ENCODE measurements at regions not wholly inside any gene's neighbourhood (a gene's known extent, or its start where the extent isn't known, plus 50 kb on each side); places are given as distances from the start of the nearest gene placed in this dataset.
"Not testable (repeated sequence)": the region's sequence is repeated elsewhere in the genome, so short reads cannot be mapped to it uniquely, and the experiment has no call there.

DNA sequence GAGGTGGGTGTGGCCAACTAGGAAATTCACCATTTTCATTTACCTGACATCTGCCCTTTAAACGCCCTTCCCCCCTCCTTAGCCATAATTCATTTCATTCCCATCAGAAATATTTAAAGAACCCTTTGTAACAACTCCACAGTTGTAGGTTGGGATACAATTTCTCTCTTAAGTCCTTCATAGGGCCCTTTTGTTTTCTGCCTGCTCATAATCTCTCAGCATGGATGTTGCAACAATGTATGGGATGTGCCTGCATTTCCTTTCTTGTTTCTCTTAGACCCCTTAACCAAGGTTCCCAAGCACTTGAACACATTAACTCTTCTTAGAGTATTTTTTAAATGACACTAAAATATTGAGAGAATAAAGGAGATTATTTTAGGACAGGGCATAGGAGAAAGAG is 51.7 kb upstream of the MYO10 start:
- H3K27me3 ChIP-seq (ENCODE audit: control insufficient read depth, insufficient read depth, low read length, poor library complexity, severe bottlenecking) = peaks cover 17% of the 10 kb centered on the region
- H3K4me1 ChIP-seq (ENCODE audit: control insufficient read depth, insufficient read depth, low read length) = no peaks in the 10 kb centered on the region
- no peaks in the 10 kb centered on the region for H3K9me3 ChIP-seq (ENCODE audit: control insufficient read depth, low read length)
- no peak overlapping the region for H3K4me3 ChIP-seq (ENCODE audit: insufficient read depth, low read depth, low read length)
- 83 to 86% methylated on average over 1 of the region's 1 CpG for WGBS, 2 experiments
- no peaks in the 10 kb centered on the region for H3K36me3 ChIP-seq (ENCODE audit: control insufficient read depth, insufficient read depth, low read length)
- no peak overlapping the region for H3K27ac ChIP-seq (ENCODE audit: insufficient read depth, low read depth, low read length, poor library complexity, severe bottlenecking)

- H3K4me3 ChIP-seq (ENCODE audit: insufficient read depth, low read depth, low read length); H3K27ac ChIP-seq (ENCODE audit: insufficient read depth, low read depth, low read length, poor library complexity, severe bottlenecking); H3K36me3 ChIP-seq (ENCODE audit: control insufficient read depth, insufficient read depth, low read length); H3K9me3 ChIP-seq (ENCODE audit: control insufficient read depth, low read length): not testable (repeated sequence)
- 92 to 96% methylated on average over 42 to 43 of the region's 43 CpGs for WGBS, 2 experiments
- peaks cover 38% of the 10 kb centered on the region for H3K27me3 ChIP-seq (ENCODE audit: control insufficient read depth, insufficient read depth, low read length, poor library complexity, severe bottlenecking)
- H3K4me1 ChIP-seq (ENCODE audit: control insufficient read depth, insufficient read depth, low read length) = peaks cover 15% of the 10 kb centered on the region
Measured at GRCh38 chr5:16990817-16991520, 54.9 kb upstream of the MYO10 start.

DNA sequence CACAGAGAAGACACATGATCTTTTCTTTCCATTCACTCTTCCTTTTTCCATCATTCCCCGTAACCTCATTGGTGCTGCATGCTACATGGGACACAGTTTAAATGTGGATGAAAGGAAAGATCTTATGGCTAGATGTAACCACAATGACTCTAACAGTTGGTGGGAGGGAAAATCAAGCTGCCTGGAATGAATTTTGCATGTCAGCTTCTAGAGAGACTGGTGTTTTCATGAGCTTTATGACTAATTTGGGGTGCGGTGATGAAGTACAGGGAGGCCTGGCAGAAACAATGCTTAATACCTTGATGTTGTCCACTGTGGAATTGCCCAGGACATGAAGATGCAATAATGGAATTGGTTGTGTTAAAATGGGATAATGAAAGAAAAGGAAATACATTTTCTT is 55.9 kb upstream of the MYO10 start:
- H3K27me3 ChIP-seq (ENCODE audit: control insufficient read depth, insufficient read depth, low read length, poor library complexity, severe bottlenecking) = peaks cover 41% of the 10 kb centered on the region
- 96 to 99% methylated on average over 1 to 2 of the region's 2 CpGs for WGBS, 2 experiments
- H3K36me3 ChIP-seq (ENCODE audit: control insufficient read depth, insufficient read depth, low read length) = no peaks in the 10 kb centered on the region
- H3K4me3 ChIP-seq (ENCODE audit: insufficient read depth, low read depth, low read length) = no peak overlapping the region
- no peaks in the 10 kb centered on the region for H3K9me3 ChIP-seq (ENCODE audit: control insufficient read depth, low read length)
- H3K27ac ChIP-seq (ENCODE audit: insufficient read depth, low read depth, low read length, poor library complexity, severe bottlenecking) = no peak overlapping the region
- peaks cover 15% of the 10 kb centered on the region for H3K4me1 ChIP-seq (ENCODE audit: control insufficient read depth, insufficient read depth, low read length)

- H3K27me3 ChIP-seq (ENCODE audit: control insufficient read depth, insufficient read depth, low read length, poor library complexity, severe bottlenecking) = peaks cover 41% of the 10 kb centered on the region
- H3K4me3 ChIP-seq (ENCODE audit: insufficient read depth, low read depth, low read length) = no peak overlapping the region
- H3K36me3 ChIP-seq (ENCODE audit: control insufficient read depth, insufficient read depth, low read length) = no peaks in the 10 kb centered on the region
- WGBS, 2 experiments = 89 to 94% methylated on average over 5 of the region's 5 CpGs
- no peaks in the 10 kb centered on the region for H3K9me3 ChIP-seq (ENCODE audit: control insufficient read depth, low read length)
- H3K4me1 ChIP-seq (ENCODE audit: control insufficient read depth, insufficient read depth, low read length) = peaks cover 15% of the 10 kb centered on the region
- no peak overlapping the region for H3K27ac ChIP-seq (ENCODE audit: insufficient read depth, low read depth, low read length, poor library complexity, severe bottlenecking)
Measured at GRCh38 chr5:16992444-16992843, 56.4 kb upstream of the MYO10 start.

- Histone ChIP-seq H3K4me3 (ENCODE audit: insufficient read depth, low read depth, low read length) (no peak overlapping the region), H3K27ac (ENCODE audit: insufficient read depth, low read depth, low read length, poor library complexity, severe bottlenecking) (peak overlapping the region; percentile 46)
Measured at GRCh38 chr5:16994565-16994964, 58.5 kb upstream of the MYO10 start.

GRCh38 chr5:16995372-16995771 is 59.3 kb upstream of the MYO10 start:
- Histone ChIP-seq H3K36me3 (ENCODE audit: control insufficient read depth, insufficient read depth, low read length) (no peaks in the 10 kb centered on the region), H3K27ac (ENCODE audit: insufficient read depth, low read depth, low read length, poor library complexity, severe bottlenecking) (no peak overlapping the region), H3K9me3 (ENCODE audit: control insufficient read depth, low read length) (no peaks in the 10 kb centered on the region), H3K4me1 (ENCODE audit: control insufficient read depth, insufficient read depth, low read length) (peaks cover 15% of the 10 kb centered on the region), H3K4me3 (ENCODE audit: insufficient read depth, low read depth, low read length) (no peak overlapping the region), H3K27me3 (ENCODE audit: control insufficient read depth, insufficient read depth, low read length, poor library complexity, severe bottlenecking) (peaks cover 41% of the 10 kb centered on the region)
- 86 to 90% methylated on average over 4 of the region's 4 CpGs for WGBS, 2 experiments

More at GRCh38 chr5:16994565-16994964, 58.5 kb upstream of the MYO10 start:
- WGBS, 2 experiments = 31 to 41% methylated on average over 3 of the region's 3 CpGs
- Histone ChIP-seq H3K9me3 (ENCODE audit: control insufficient read depth, low read length) (no peaks in the 10 kb centered on the region), H3K4me1 (ENCODE audit: control insufficient read depth, insufficient read depth, low read length) (peaks cover 15% of the 10 kb centered on the region), H3K27me3 (ENCODE audit: control insufficient read depth, insufficient read depth, low read length, poor library complexity, severe bottlenecking) (peaks cover 41% of the 10 kb centered on the region), H3K36me3 (ENCODE audit: control insufficient read depth, insufficient read depth, low read length) (no peaks in the 10 kb centered on the region)

- no peaks in the 10 kb centered on the region for H3K9me3 ChIP-seq (ENCODE audit: control insufficient read depth, low read length)
- no peaks in the 10 kb centered on the region for H3K36me3 ChIP-seq (ENCODE audit: control insufficient read depth, insufficient read depth, low read length)
- WGBS, 2 experiments = 88 to 97% methylated on average over 4 of the region's 5 CpGs
- H3K27me3 ChIP-seq (ENCODE audit: control insufficient read depth, insufficient read depth, low read length, poor library complexity, severe bottlenecking) = peaks cover 6% of the 10 kb centered on the region
- H3K4me3 ChIP-seq (ENCODE audit: insufficient read depth, low read depth, low read length) = no peak overlapping the region
- no peak overlapping the region for H3K27ac ChIP-seq (ENCODE audit: insufficient read depth, low read depth, low read length, poor library complexity, severe bottlenecking)
- H3K4me1 ChIP-seq (ENCODE audit: control insufficient read depth, insufficient read depth, low read length) = peaks cover 4% of the 10 kb centered on the region
Measured at GRCh38 chr5:17000291-17000939, 64.3 kb upstream of the MYO10 start.

DNA sequence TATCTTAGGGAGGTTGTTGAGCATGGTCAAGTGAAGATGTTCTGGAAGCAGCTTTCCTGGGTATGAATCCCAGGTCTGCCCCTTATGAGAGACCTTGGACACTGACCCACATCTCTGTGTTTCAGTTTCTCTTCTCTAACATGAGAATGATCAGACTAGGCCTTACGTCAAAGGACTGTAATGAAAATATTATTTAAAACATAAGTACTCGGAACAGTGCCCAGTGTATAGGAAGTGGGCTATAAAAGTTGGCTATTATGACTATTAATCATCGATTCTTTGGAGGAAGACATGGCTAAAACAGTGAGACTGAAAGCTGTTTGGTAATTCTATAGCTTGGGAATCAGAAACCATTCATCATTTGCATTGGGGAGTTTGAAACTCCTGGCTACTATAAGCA is 65.3 kb upstream of the MYO10 start:
- no peaks in the 10 kb centered on the region for H3K27me3 ChIP-seq (ENCODE audit: control insufficient read depth, insufficient read depth, low read length, poor library complexity, severe bottlenecking)
- no peaks in the 10 kb centered on the region for H3K36me3 ChIP-seq (ENCODE audit: control insufficient read depth, insufficient read depth, low read length)
- 91 to 94% methylated on average over 2 to 3 of the region's 3 CpGs for WGBS, 2 experiments
- peaks cover 4% of the 10 kb centered on the region for H3K4me1 ChIP-seq (ENCODE audit: control insufficient read depth, insufficient read depth, low read length)
- no peak overlapping the region for H3K27ac ChIP-seq (ENCODE audit: insufficient read depth, low read depth, low read length, poor library complexity, severe bottlenecking)
- H3K4me3 ChIP-seq (ENCODE audit: insufficient read depth, low read depth, low read length) = no peak overlapping the region
- no peaks in the 10 kb centered on the region for H3K9me3 ChIP-seq (ENCODE audit: control insufficient read depth, low read length)

GRCh38 chr5:17004441-17005106 is 68.5 kb upstream of the MYO10 start:
- Histone ChIP-seq H3K4me1 (ENCODE audit: control insufficient read depth, insufficient read depth, low read length) (peaks cover 4% of the 10 kb centered on the region), H3K27me3 (ENCODE audit: control insufficient read depth, insufficient read depth, low read length, poor library complexity, severe bottlenecking) (no peaks in the 10 kb centered on the region), H3K27ac (ENCODE audit: insufficient read depth, low read depth, low read length, poor library complexity, severe bottlenecking) (no peak overlapping the region), H3K9me3 (ENCODE audit: control insufficient read depth, low read length) (no peaks in the 10 kb centered on the region), H3K36me3 (ENCODE audit: control insufficient read depth, insufficient read depth, low read length) (no peaks in the 10 kb centered on the region), H3K4me3 (ENCODE audit: insufficient read depth, low read depth, low read length) (no peak overlapping the region)
- 96 to 97% methylated on average over 11 to 13 of the region's 13 CpGs for WGBS, 2 experiments

GRCh38 chr5:17005107-17005828 is 69.2 kb upstream of the MYO10 start:
- 90 to 97% methylated on average over 10 of the region's 10 CpGs for WGBS, 2 experiments
- H3K27ac ChIP-seq (ENCODE audit: insufficient read depth, low read depth, low read length, poor library complexity, severe bottlenecking) = no peak overlapping the region
- H3K4me3 ChIP-seq (ENCODE audit: insufficient read depth, low read depth, low read length) = no peak overlapping the region

More at GRCh38 chr5:17005107-17005828, 69.2 kb upstream of the MYO10 start:
- Histone ChIP-seq H3K36me3 (ENCODE audit: control insufficient read depth, insufficient read depth, low read length) (no peaks in the 10 kb centered on the region), H3K27me3 (ENCODE audit: control insufficient read depth, insufficient read depth, low read length, poor library complexity, severe bottlenecking) (no peaks in the 10 kb centered on the region), H3K9me3 (ENCODE audit: control insufficient read depth, low read length) (no peaks in the 10 kb centered on the region), H3K4me1 (ENCODE audit: control insufficient read depth, insufficient read depth, low read length) (peaks cover 4% of the 10 kb centered on the region)

Measured in ectodermal cell (in vitro differentiated cells).